Mucosa of descending colon (tissue), 3 donors: ENCODE measurements at regions not wholly inside any gene's neighbourhood (a gene's known extent, or its start where the extent isn't known, plus 50 kb on each side); places are given as distances from the start of the nearest gene placed in this dataset.

Experiments used
- ATAC-seq: fragments of 200-7000 bp; cut with Tn5 transposase; one replicate; pipeline ENCODE4 v1.9.1; 2020; ENCODE audit warnings: mild to moderate bottlenecking, moderate library complexity
- DNase-seq, 3 donors: peaks; one replicate each; pipeline ENCODE4 v3.0.0-alpha.2; 2020
- H3K36me3 ChIP-seq: fragments of 200-600 bp; one replicate; pipeline ENCODE4 v1.8.0; 2021; ENCODE audit warnings: low read depth, mild to moderate bottlenecking
- H3K4me1 ChIP-seq: fragments of 200-600 bp; one replicate; pipeline ENCODE4 v1.8.0; 2021; ENCODE audit warnings: low read depth, mild to moderate bottlenecking
- H3K4me3 ChIP-seq: fragments of 200-600 bp; one replicate; pipeline ENCODE4 v1.8.0; 2021; ENCODE audit warnings: mild to moderate bottlenecking
- H3K9me3 ChIP-seq: fragments of 200-600 bp; one replicate; pipeline ENCODE4 v1.8.0; 2021; ENCODE audit warnings: mild to moderate bottlenecking
- intact Hi-C, 2 donors: fragments of 100-400 bp; cut with DNase I in 1 of 2; cut with micrococcal nuclease in 1 of 2; formaldehyde crosslinking; loops; one replicate each; pipeline versions ENCODE4 v1.11.0 to v1.11.1; 2022; cut with DNase I, micrococcal nuclease
- TF ChIP-seq, protein P1 (sequence below): fragments of 200-600 bp; IDR thresholded peaks from one replicate; pipeline ENCODE4 v1.8.0; 2022; ENCODE audit warnings: antibody characterized with exemption, mild to moderate bottlenecking
- donor health status: DM: no; HTN: no; CAD: no; lungs with moderate emphysema.
- donor health status: DM: no; HTN: no; CAD: no.
- donor health status: DM: no; HTN: yes; CAD: no.

DNA sequence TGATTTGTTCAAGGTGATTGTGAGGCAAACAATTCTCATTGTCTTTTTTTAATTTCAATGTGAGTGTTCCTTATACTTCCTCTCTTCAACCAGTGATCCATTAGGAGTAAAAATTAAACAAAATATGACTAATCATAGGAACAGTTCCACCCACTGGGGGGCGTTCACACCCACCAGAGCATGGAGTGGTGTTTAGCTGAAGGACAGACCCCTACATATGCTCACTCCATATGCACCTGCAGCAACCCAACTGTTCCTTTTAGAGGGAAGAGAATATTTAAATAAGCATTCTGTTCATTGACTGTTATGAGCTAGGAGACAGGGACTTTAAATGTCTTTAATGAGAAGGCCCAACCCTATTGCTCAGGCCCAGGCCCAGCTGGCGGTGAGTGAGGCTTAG lies 78.7 kb upstream of the DRD2 start:
- intact Hi-C loops, result no loop called here
- no peak for ATAC-seq
- DNase-seq, result no peak

GRCh38 chr11:113553235-113553634 lies 78.0 kb upstream of the DRD2 start:
- no peaks in the 10 kb centered on the region for H3K36me3 ChIP-seq
- H3K9me3 ChIP-seq, result no peaks in the 10 kb centered on the region
- ATAC-seq (peak; percentile 23), DNase-seq (no peak)
- no peak overlapping the region for H3K4me3 ChIP-seq
- H3K4me1 ChIP-seq, result no peaks in the 10 kb centered on the region
- intact Hi-C loops, result no loop called here
- TF ChIP-seq, protein P1, sequence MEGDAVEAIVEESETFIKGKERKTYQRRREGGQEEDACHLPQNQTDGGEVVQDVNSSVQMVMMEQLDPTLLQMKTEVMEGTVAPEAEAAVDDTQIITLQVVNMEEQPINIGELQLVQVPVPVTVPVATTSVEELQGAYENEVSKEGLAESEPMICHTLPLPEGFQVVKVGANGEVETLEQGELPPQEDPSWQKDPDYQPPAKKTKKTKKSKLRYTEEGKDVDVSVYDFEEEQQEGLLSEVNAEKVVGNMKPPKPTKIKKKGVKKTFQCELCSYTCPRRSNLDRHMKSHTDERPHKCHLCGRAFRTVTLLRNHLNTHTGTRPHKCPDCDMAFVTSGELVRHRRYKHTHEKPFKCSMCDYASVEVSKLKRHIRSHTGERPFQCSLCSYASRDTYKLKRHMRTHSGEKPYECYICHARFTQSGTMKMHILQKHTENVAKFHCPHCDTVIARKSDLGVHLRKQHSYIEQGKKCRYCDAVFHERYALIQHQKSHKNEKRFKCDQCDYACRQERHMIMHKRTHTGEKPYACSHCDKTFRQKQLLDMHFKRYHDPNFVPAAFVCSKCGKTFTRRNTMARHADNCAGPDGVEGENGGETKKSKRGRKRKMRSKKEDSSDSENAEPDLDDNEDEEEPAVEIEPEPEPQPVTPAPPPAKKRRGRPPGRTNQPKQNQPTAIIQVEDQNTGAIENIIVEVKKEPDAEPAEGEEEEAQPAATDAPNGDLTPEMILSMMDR, result no peak

More for the DNA sequence above, 78.7 kb upstream of the DRD2 start:
- Histone ChIP-seq H3K9me3 (no peaks in the 10 kb centered on the region), H3K36me3 (no peaks in the 10 kb centered on the region), H3K4me3 (no peak overlapping the region), H3K4me1 (no peaks in the 10 kb centered on the region)
- TF ChIP-seq, protein P1, result no peak

- no peak for DNase-seq
- H3K4me3 ChIP-seq, result no peak overlapping the region
- H3K4me1 ChIP-seq, result no peaks in the 10 kb centered on the region
- no peak for ATAC-seq
- no peaks in the 10 kb centered on the region for H3K36me3 ChIP-seq
- H3K9me3 ChIP-seq, result no peaks in the 10 kb centered on the region
- TF ChIP-seq, protein P1, result no peak
- intact Hi-C loops, result no loop called here
These were observed 77.1 kb upstream of the DRD2 start for GRCh38 chr11:113552271-113552670.

DNA sequence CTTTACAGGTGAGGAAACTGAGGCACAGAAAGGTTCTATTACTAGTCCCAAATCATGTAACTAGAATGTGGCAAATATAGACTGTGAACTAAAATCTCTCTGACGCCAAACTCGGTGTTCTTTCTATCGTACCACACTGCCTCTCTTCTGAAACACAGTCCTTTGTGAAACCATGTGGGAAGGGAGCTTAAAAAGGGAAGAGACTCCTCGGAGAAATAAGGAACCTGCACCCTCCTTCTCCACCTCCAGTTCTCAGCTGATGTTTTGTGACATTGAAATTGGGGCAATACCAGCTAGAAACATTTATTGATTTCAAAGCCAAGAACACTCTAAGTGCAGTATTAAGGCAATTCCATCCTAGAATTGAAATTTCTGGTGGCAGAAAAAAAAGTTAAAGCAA lies 76.4 kb upstream of the DRD2 start:
- H3K9me3 ChIP-seq, result no peaks in the 10 kb centered on the region
- H3K4me3 ChIP-seq, result no peak overlapping the region
- DNase-seq, result no peak
- H3K36me3 ChIP-seq, result no peaks in the 10 kb centered on the region
- ATAC-seq, result no peak
- intact Hi-C loops, result no loop called here
- TF ChIP-seq, protein P1, result no peak
- no peaks in the 10 kb centered on the region for H3K4me1 ChIP-seq

DNA sequence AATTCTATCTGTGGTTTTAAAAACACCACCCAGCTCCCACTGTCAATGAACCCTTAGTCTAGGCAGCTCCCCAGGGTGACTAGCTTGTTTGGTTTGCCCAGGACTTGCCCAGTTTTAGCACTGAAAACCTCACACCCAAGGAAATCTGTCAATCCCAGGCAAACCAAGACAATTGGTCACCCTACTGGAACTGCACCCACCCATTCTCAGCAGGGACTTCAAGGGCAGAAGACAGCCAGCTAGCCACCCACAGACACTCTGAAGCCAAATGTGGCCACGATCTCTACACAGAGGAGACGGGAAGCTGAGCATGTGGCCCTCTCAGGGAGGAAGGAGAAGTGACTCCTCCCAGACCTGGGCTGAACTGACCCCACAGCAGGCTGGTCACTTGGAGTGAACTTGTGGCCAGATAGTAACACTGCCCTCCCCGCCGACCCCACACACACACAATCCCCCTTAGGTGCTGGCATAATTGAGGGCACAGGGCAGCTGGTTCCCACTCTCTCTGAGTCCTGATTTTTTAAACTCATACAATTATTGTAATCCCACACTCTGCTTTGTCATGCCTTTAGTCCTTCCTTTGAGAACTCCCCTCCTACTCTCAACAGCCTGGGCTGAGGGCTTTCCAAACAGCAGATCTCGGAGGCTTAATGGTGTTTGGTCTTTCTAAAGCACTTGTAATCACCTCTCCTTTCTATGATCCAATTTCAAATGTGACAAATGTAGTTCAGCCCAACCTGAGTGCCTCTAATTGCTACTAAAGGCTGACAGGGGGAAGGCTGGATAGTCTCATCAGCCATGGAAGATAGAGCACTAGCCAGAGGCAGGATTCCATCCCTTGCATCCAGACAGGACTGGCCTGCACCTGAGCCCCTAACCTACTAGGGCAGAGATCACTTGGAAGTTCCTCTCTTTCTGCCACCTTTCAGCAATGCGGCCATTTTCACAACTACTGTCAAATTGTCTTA lies 74.7 kb upstream of the DRD2 start:
- Histone ChIP-seq H3K4me3 (no peak overlapping the region), H3K4me1 (no peaks in the 10 kb centered on the region), H3K9me3 (no peaks in the 10 kb centered on the region), H3K36me3 (no peaks in the 10 kb centered on the region)
- DNase-seq, result no peak
- intact Hi-C loops, result no loop called here
- TF ChIP-seq, protein P1, result no peak
- no peak for ATAC-seq
